Stimulated activated CD8-positive, alpha-beta memory T cell treated with anti-CD3 and anti-CD28 coated beads, Interleukin-15, amount 100 ng/mL, for 48 hours (primary cell): ENCODE measurements at regions not wholly inside any gene's neighbourhood (a gene's known extent, or its start where the extent isn't known, plus 50 kb on each side); places are given as distances from the start of the nearest gene placed in this dataset.

Experiments used
- DNase-seq, 2 donors: peaks; one replicate each; pipeline ENCODE4 v3.0.0-alpha.2; 2020; ENCODE audit warnings: low read depth in 2 of 2

DNA sequence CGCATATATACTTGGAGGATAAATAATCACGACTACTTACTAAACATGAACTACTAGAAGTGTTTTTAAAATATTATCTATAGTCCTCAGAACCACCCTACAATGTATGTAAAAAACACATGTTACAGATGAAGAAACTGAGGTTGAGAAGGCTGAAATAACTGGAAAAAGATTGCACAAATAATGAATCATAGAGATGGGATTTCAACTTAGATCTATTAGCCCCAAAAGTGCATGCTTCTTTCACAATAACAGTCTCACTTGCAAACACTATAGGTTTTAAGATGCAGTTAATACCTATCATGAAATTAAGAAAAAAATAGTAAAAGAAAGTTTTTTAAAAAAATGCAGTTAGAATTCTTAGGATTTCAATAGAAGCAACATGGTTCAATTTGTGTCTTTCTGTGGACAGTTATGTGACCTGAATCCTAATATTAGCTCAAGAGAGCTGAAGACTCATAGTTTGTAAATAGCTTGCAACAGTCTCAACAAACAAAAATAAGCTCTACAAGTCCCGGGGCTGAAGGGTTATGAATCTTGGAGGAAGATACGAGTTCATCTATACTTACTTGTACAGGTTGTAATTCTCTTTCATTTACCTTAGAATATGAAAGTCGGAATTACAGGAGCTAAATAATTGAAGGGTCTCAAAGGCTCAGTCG, 58.6 kb upstream of the NTPCR start:
- DNase-seq, result no peak

DNA sequence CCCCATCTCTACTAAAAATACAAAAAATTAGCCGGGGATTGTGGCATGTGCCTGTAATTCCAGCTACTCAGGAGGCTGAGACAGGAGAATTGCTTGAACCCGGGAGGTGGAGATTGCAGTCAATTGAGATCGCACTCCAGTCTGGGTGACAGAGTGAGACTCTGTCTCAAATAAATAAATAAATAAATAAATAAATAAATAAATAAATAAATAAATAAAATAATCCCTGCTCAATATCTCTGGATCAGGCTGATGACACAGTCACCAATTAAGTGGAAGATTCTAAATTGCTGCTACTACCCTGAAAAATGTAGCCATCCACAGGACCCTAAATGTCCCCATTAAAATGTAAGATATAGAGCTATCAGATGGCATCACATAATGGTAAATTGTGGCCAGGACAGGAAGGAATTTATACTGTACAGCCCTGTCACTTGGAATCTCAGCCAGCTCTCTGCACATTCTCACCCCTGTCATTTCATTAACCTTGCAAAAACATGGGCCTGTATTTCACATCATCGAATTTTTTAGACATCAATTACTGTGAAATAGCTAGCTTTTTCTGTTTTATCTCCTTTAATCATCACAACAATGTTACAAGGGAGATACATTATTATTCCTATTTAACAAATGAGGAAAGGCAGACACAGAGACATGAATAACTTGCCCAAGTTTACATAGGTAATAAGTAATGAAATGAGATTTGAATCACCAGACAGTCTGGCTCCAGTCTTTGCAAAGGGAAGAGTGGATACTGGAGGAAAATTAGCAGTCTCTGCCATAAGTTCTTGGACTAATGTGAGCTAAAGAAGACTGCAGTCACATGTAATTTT, 56.7 kb upstream of the NTPCR start:
- no peak for DNase-seq

DNA sequence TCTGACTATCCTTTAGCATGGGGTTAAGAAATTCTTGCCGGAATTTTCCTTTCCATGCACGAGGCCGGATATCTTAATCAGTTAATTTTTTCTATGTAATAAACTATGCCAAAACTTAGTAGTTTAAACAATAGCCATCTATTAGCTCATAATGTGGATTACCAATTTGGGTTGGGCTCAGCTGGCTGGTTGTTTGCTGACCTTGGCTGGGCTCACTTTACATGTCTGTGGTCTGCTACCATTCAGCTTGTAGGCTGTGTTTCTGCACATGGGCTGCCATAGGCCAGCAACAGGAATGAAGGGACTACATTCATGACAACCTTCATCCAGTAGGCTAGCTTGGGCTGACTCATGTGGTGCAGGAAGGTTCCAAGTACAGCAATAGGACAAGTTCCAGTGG, 56.0 kb upstream of the NTPCR start:
- DNase-seq, result no peak

DNA sequence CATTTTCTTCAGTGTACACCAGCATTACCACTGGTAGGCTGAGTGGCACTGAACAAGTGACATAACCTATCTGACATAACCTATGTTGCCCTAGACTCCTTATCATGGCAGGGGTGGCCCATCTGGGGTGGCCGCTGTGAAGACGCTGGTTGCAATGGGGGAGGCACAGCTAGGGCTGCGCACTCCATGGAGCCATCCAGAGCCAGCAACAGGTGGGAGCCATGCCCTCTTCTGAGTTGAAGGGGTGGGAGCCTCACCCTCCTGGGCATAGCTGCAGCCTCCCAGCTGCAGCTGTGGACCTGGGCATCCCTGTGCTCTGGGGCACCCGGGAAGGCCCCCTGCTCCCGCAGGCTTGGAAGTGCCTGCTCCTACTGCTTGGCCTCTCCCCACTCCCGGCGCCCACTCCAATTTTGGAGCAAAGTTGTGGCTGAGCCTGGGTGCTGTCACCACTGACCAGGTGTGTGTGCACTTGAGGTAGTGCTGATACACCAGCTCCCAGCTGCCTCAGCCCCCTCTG, 52.4 kb upstream of the NTPCR start:
- DNase-seq, result no peak

DNA sequence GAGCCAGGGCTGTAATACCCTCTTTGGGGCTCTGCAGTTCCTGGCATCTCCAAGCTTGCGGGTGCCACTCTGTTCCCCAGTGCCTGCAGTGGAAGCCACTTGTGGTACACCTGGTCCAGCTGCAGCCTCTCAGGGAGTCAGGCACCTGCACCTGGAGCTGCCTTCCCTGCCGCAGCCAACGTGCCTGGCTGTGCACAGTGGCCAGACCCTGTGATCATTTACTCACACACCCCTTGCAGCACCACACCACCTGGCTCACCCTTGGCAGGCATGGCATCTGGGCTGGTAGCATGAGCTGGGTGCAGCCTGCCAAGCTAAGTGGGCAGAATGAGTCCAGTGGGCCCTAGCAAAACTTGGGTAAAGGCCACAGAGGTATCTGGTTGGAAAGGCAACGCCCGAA, 51.1 kb upstream of the NTPCR start:
- DNase-seq, result no peak

DNA sequence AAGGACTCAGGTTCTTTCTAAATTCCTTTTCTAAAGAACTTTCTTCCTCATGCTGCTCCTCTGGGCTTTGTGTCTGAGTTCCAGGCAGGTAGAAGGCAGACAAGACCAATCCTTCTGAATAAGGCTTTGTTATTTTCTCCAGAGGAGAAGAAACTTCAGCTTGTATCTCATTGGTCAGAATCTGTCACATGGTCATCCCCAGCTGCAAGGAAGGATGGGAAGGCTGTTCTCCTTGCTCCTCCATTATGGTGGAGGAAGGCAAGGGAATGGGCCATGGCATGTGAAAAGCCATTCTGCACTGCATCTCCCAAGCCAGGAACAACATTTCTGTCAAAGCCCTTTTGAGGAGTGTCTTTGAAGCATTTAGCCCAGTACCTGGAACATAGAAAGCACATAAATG, 50.6 kb upstream of the NTPCR start:
- no peak for DNase-seq
